ENCODE measurements at regions not wholly inside any gene's neighbourhood (a gene's known extent, or its start where the extent isn't known, plus 50 kb on each side); places are given as distances from the start of the nearest gene placed in this dataset.

GRCh38 chr4:133450813-133451212, 301.7 kb downstream of the PCDH10 start:
- no peak for TF ChIP-seq FOXA1 (IDR thresholded peaks at IDR 0.05)
- TF ChIP-seq ARNT (IDR thresholded peaks at IDR 0.05): no peak
- no peak for TF ChIP-seq FOXM1 (IDR thresholded peaks at IDR 0.05; ENCODE audit: borderline replicate concordance)
- no peak for TF ChIP-seq SP1 (IDR thresholded peaks at IDR 0.05)
- no peak for TF ChIP-seq NFRKB (IDR thresholded peaks at IDR 0.05)
- TF ChIP-seq ELF4 (IDR thresholded peaks at IDR 0.05): no peak
- TF ChIP-seq SUZ12 (IDR thresholded peaks at IDR 0.05): no peak
- TF ChIP-seq L3MBTL2 (conservative IDR thresholded peaks at IDR 0.05): no peak
- no peak for TF ChIP-seq BHLHE40 (IDR thresholded peaks at IDR 0.05; ENCODE audit: borderline replicate concordance)

Data from HEK293T (cell line).